Liver (tissue), 8 donors: ENCODE measurements at regions not wholly inside any gene's neighbourhood (a gene's known extent, or its start where the extent isn't known, plus 50 kb on each side); places are given as distances from the start of the nearest gene placed in this dataset.

ENCODE experiments used
- DNase-seq: peaks from one replicate; pipeline ENCODE4 v3.0.0-alpha.2; 2017; ENCODE audit warnings: low spot score
- H3K27ac ChIP-seq, 2 donors: one replicate each; pipeline ENCODE4 v1.7.0; 2013; ENCODE audit warnings: inconsistent platforms in 2 of 2, low read length in 2 of 2, control low read depth in 1 of 2, low read depth in 1 of 2, mild to moderate bottlenecking in 1 of 2
- H3K27me3 ChIP-seq, 4 donors: one replicate each; pipeline versions ENCODE4 v1.6.1 to v1.7.0; 2013; ENCODE audit warnings: low read length in 3 of 4, inconsistent platforms in 1 of 4, mild to moderate bottlenecking in 1 of 4, moderate library complexity in 1 of 4; ENCODE audit not compliant: control insufficient read depth in 4 of 4, insufficient read depth in 4 of 4
- H3K36me3 ChIP-seq, 4 donors: one replicate each; pipeline versions ENCODE4 v1.6.1 to v1.7.0; 2013; ENCODE audit warnings: low read length in 3 of 4, mild to moderate bottlenecking in 3 of 4, low read depth in 1 of 4, moderate library complexity in 1 of 4; ENCODE audit not compliant: control insufficient read depth in 4 of 4, insufficient read depth in 3 of 4
- H3K4me1 ChIP-seq, 4 donors: one replicate each; pipeline versions ENCODE4 v1.6.1 to v1.7.0; 2013; ENCODE audit warnings: low read length in 3 of 4, mild to moderate bottlenecking in 3 of 4, moderate library complexity in 1 of 4; ENCODE audit not compliant: control insufficient read depth in 4 of 4, insufficient read depth in 4 of 4
- H3K4me3 ChIP-seq, 3 donors: one replicate each; pipeline versions ENCODE4 v1.6.1 to v1.7.0; 2013; ENCODE audit warnings: low read length in 3 of 3, control low read depth in 1 of 3, low read depth in 1 of 3, mild to moderate bottlenecking in 1 of 3
- H3K9ac ChIP-seq, 2 donors: one replicate each; pipeline ENCODE4 v1.7.0; 2013; ENCODE audit warnings: low read length in 2 of 2, mild to moderate bottlenecking in 2 of 2, moderate library complexity in 2 of 2, control low read depth in 1 of 2, low read depth in 1 of 2
- H3K9me3 ChIP-seq, 4 donors: one replicate each; pipeline versions ENCODE4 v1.6.1 to v1.7.0; 2013; ENCODE audit warnings: low read length in 3 of 4; ENCODE audit not compliant: control insufficient read depth in 4 of 4
- ATF3 ChIP-seq: IDR thresholded peaks from 2 replicates; pipeline ENCODE4 v1.6.1; 2016; ENCODE audit warnings: antibody characterized with exemption
- EGR1 ChIP-seq, 2 donors: IDR thresholded peaks; 2 replicates each; pipeline ENCODE4 v1.6.1; 2016 to 2018; ENCODE audit warnings: antibody characterized with exemption in 2 of 2, low read depth in 2 of 2
- FOXA1 ChIP-seq: IDR thresholded peaks from 2 replicates; pipeline ENCODE4 v1.6.1; 2016; ENCODE audit warnings: antibody characterized with exemption
- FOXA2 ChIP-seq: IDR thresholded peaks from 2 replicates; pipeline ENCODE4 v1.6.1; 2016; ENCODE audit warnings: antibody characterized with exemption
- GABPA ChIP-seq, 2 donors: IDR thresholded peaks in 1 of 2; conservative IDR thresholded peaks in 1 of 2; 2 replicates each; pipeline ENCODE4 v1.6.1; 2016; ENCODE audit warnings: antibody characterized with exemption in 2 of 2, mild to moderate bottlenecking in 1 of 2, moderate library complexity in 1 of 2
- HNF4A ChIP-seq, 2 donors: conservative IDR thresholded peaks; 2 replicates each; pipeline ENCODE4 v1.6.1; 2016; ENCODE audit warnings: antibody characterized with exemption in 2 of 2, mild to moderate bottlenecking in 2 of 2
- HNF4G ChIP-seq: IDR thresholded peaks from 2 replicates; pipeline ENCODE4 v1.6.1; 2016; ENCODE audit warnings: antibody characterized with exemption
- JUND ChIP-seq, 2 donors: IDR thresholded peaks; 2 replicates each; pipeline ENCODE4 v1.6.1; 2016; ENCODE audit warnings: antibody characterized with exemption in 2 of 2
- NR2F2 ChIP-seq: IDR thresholded peaks from 2 replicates; pipeline ENCODE4 v1.6.1; 2016; ENCODE audit warnings: antibody characterized with exemption
- RAD21 ChIP-seq, 2 donors: IDR thresholded peaks; 2 replicates each; pipeline ENCODE4 v1.6.1; 2016; ENCODE audit warnings: antibody characterized with exemption in 2 of 2, mild to moderate bottlenecking in 2 of 2
- REST ChIP-seq: IDR thresholded peaks from 2 replicates; pipeline ENCODE4 v1.6.1; 2016; ENCODE audit warnings: antibody characterized with exemption, mild to moderate bottlenecking
- RXRA ChIP-seq, 2 donors: IDR thresholded peaks; 2 replicates each; pipeline ENCODE4 v1.6.1; 2017 to 2018; ENCODE audit warnings: antibody characterized with exemption in 2 of 2, mild to moderate bottlenecking in 1 of 2
- SP1 ChIP-seq: IDR thresholded peaks from 2 replicates; pipeline ENCODE4 v1.6.1; 2018; ENCODE audit warnings: antibody characterized with exemption, mild to moderate bottlenecking
- TAF1 ChIP-seq: conservative IDR thresholded peaks from 2 replicates; pipeline ENCODE4 v1.6.1; 2016; ENCODE audit warnings: antibody characterized with exemption, mild to moderate bottlenecking
- YY1 ChIP-seq: IDR thresholded peaks from 2 replicates; pipeline ENCODE4 v1.6.1; 2016; ENCODE audit warnings: antibody characterized with exemption, mild to moderate bottlenecking
- WGBS: extraction: QIAGEN DNeasy Blood & Tissue Kit; methylation state at CpG from one replicate; pipeline ENCODE4 v1.1.7; 2013; 5-methylcytosine and 5-hydroxymethylcytosine counted together
- TF ChIP-seq, protein P1 (sequence below): fragments of 150-350 bp; IDR thresholded peaks from 2 replicates; pipeline ENCODE4 v1.5.1; 2017; ENCODE audit warnings: improper control_type of control experiment, low read depth, low read length; ENCODE audit not compliant: missing input control
- TF ChIP-seq, protein P2 (sequence below): IDR thresholded peaks from 2 replicates; pipeline ENCODE4 v1.6.1; 2016; ENCODE audit warnings: antibody characterized with exemption
- TF ChIP-seq, protein P3 (sequence below): IDR thresholded peaks from 2 replicates; pipeline ENCODE4 v1.6.1; 2016; ENCODE audit warnings: antibody characterized with exemption
- donor health status: healthy.
- donor health status: healthy.
- donor health status: healthy.
- donor health status: healthy.
- donor health status: healthy.

- no peak overlapping the region for H3K4me3 ChIP-seq
- 75% methylated on average over 7 of the region's 7 CpGs for WGBS
- TF ChIP-seq GABPA (IDR thresholded peaks at IDR 0.05 in 1 of 2, conservative IDR thresholded peaks at IDR 0.05 in 1 of 2) (no peak), HNF4A (conservative IDR thresholded peaks at IDR 0.05) (no peak), ATF3 (no peak), RXRA (IDR thresholded peaks at IDR 0.05) (no peak), JUND (IDR thresholded peaks at IDR 0.05) (no peak), EGR1 (IDR thresholded peaks at IDR 0.05; ENCODE audit: low read depth in 2 of 2) (no peak), HNF4G (no peak), FOXA1 (no peak), FOXA2 (no peak), TAF1 (no peak), NR2F2 (no peak), RAD21 (IDR thresholded peaks at IDR 0.05) (no peak), SP1 (no peak), YY1 (no peak), REST (no peak)
- TF ChIP-seq, protein P1, sequence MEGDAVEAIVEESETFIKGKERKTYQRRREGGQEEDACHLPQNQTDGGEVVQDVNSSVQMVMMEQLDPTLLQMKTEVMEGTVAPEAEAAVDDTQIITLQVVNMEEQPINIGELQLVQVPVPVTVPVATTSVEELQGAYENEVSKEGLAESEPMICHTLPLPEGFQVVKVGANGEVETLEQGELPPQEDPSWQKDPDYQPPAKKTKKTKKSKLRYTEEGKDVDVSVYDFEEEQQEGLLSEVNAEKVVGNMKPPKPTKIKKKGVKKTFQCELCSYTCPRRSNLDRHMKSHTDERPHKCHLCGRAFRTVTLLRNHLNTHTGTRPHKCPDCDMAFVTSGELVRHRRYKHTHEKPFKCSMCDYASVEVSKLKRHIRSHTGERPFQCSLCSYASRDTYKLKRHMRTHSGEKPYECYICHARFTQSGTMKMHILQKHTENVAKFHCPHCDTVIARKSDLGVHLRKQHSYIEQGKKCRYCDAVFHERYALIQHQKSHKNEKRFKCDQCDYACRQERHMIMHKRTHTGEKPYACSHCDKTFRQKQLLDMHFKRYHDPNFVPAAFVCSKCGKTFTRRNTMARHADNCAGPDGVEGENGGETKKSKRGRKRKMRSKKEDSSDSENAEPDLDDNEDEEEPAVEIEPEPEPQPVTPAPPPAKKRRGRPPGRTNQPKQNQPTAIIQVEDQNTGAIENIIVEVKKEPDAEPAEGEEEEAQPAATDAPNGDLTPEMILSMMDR = no peak
- TF ChIP-seq, protein P2, sequence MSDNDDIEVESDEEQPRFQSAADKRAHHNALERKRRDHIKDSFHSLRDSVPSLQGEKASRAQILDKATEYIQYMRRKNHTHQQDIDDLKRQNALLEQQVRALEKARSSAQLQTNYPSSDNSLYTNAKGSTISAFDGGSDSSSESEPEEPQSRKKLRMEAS = no peak
- TF ChIP-seq, protein P3, sequence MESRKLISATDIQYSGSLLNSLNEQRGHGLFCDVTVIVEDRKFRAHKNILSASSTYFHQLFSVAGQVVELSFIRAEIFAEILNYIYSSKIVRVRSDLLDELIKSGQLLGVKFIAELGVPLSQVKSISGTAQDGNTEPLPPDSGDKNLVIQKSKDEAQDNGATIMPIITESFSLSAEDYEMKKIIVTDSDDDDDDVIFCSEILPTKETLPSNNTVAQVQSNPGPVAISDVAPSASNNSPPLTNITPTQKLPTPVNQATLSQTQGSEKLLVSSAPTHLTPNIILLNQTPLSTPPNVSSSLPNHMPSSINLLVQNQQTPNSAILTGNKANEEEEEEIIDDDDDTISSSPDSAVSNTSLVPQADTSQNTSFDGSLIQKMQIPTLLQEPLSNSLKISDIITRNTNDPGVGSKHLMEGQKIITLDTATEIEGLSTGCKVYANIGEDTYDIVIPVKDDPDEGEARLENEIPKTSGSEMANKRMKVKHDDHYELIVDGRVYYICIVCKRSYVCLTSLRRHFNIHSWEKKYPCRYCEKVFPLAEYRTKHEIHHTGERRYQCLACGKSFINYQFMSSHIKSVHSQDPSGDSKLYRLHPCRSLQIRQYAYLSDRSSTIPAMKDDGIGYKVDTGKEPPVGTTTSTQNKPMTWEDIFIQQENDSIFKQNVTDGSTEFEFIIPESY = no peak
- no peaks in the 10 kb centered on the region for H3K36me3 ChIP-seq
- no peaks in the 10 kb centered on the region for H3K4me1 ChIP-seq
- H3K27ac ChIP-seq = no peak overlapping the region
- H3K9ac ChIP-seq = no peak overlapping the region
- no peak for DNase-seq
- no peaks in the 10 kb centered on the region for H3K27me3 ChIP-seq
- H3K9me3 ChIP-seq = peaks cover 0 to 6% (median 4%) of the 10 kb centered on the region in 4 donors
Observed at GRCh38 chr14:97723819-97724218, 926.6 kb downstream of the VRK1 start.
